Prostate gland (tissue), 2 donors: ENCODE measurements at regions not wholly inside any gene's neighbourhood (a gene's known extent, or its start where the extent isn't known, plus 50 kb on each side); places are given as distances from the start of the nearest gene placed in this dataset.

ENCODE experiments used
- DNase-seq: peaks from one replicate; pipeline ENCODE4 v3.0.0-alpha.2; 2019; ENCODE audit warnings: low spot score
- H3K27ac ChIP-seq, 2 donors: fragments of 200-600 bp; sonication (generic); 2 replicates each; pipeline ENCODE4 v1.5.1; 2017 to 2019
- H3K27me3 ChIP-seq: fragments of 200-600 bp; sonication (generic); replicated peaks from 2 replicates; pipeline ENCODE4 v1.5.1; 2019; ENCODE audit not compliant: insufficient read depth
- H3K36me3 ChIP-seq, 2 donors: fragments of 200-600 bp; sonication (generic); 1 replicate in 1 of 2; 2 replicates in 1 of 2; pipeline versions ENCODE4 v1.5.1 to v1.8.1; 2017 to 2019
- H3K4me1 ChIP-seq: fragments of 200-600 bp; sonication (generic); replicated peaks from 2 replicates; pipeline ENCODE4 v1.5.1; 2019
- H3K4me3 ChIP-seq, 2 donors: fragments of 200-600 bp; sonication (generic); 2 replicates each; pipeline ENCODE4 v1.5.1; 2017 to 2019
- H3K9me3 ChIP-seq: fragments of 200-600 bp; sonication (generic); 2 replicates; pipeline ENCODE4 v1.5.1; 2017
- POLR2A ChIP-seq: fragments of 450-650 bp; IDR thresholded peaks from one replicate; pipeline ENCODE4 v1.6.1; 2016; ENCODE audit warnings: antibody characterized with exemption, mild to moderate bottlenecking
- POLR2AphosphoS5 ChIP-seq: sonication (generic); formaldehyde crosslinking; IDR thresholded peaks from one replicate; pipeline ENCODE4 v1.6.1; 2017; ENCODE audit warnings: antibody characterized with exemption
- WGBS: methylation state at CpG from one replicate; pipeline ENCODE4 v1.1.5; 2018; 5-methylcytosine and 5-hydroxymethylcytosine counted together
- intact Hi-C: fragments of 100-400 bp; cut with DNase I; formaldehyde crosslinking; loops from one replicate; pipeline ENCODE4 v1.14.2; 2022
- TF ChIP-seq, protein P1 (sequence below), 4 experiments: fragments of 200-600 bp in 2 of 4; fragments of 450-650 bp in 2 of 4; sonication (generic) in 2 of 4; IDR thresholded peaks; 1 replicate in 3 of 4; 2 replicates in 1 of 4; pipeline ENCODE4 v1.5.1; 2016 to 2019; ENCODE audit warnings: antibody characterized with exemption in 4 of 4, mild to moderate bottlenecking in 2 of 4, moderate library complexity in 2 of 4

DNA sequence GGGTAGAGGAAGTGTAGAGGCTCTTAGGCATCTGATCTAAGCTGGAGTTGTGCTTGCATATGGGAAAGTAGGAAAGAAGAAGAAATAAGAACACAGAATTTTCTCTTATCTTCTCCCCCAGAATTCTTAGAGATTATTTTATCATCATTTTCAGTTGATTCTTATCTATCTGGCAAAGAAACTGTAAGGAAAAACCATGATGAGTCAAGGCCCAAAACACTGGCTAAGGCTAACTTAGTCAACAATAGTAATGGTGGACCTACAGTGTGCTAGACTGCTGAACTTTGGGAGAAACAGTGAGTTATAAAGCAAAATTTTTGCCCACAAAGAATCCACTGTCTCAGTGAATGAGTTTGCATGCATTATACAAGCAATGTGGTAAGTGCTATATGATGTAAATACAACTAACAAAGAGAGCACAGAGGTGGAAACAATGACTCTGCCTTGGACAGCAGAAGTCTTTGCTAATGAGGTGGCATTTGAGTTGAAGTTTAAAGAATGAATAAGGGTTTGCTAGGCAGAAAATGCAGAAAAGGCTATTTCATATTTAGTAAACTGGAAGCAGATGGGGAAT lies 344.5 kb upstream of the PLET1 start:
- TF ChIP-seq POLR2AphosphoS5, result no peak
- TF ChIP-seq, protein P1, sequence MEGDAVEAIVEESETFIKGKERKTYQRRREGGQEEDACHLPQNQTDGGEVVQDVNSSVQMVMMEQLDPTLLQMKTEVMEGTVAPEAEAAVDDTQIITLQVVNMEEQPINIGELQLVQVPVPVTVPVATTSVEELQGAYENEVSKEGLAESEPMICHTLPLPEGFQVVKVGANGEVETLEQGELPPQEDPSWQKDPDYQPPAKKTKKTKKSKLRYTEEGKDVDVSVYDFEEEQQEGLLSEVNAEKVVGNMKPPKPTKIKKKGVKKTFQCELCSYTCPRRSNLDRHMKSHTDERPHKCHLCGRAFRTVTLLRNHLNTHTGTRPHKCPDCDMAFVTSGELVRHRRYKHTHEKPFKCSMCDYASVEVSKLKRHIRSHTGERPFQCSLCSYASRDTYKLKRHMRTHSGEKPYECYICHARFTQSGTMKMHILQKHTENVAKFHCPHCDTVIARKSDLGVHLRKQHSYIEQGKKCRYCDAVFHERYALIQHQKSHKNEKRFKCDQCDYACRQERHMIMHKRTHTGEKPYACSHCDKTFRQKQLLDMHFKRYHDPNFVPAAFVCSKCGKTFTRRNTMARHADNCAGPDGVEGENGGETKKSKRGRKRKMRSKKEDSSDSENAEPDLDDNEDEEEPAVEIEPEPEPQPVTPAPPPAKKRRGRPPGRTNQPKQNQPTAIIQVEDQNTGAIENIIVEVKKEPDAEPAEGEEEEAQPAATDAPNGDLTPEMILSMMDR (IDR thresholded peaks at IDR 0.05), result no peak
- TF ChIP-seq POLR2A, result no peak
- intact Hi-C loops, result no loop called here
- no peaks in the 10 kb centered on the region for H3K27me3 ChIP-seq
- DNase-seq, result no peak
- H3K36me3 ChIP-seq, result no peaks in the 10 kb centered on the region
- H3K9me3 ChIP-seq, result no peaks in the 10 kb centered on the region
- H3K4me1 ChIP-seq, result no peaks in the 10 kb centered on the region
- H3K27ac ChIP-seq, result no peak overlapping the region
- no peak overlapping the region for H3K4me3 ChIP-seq

DNA sequence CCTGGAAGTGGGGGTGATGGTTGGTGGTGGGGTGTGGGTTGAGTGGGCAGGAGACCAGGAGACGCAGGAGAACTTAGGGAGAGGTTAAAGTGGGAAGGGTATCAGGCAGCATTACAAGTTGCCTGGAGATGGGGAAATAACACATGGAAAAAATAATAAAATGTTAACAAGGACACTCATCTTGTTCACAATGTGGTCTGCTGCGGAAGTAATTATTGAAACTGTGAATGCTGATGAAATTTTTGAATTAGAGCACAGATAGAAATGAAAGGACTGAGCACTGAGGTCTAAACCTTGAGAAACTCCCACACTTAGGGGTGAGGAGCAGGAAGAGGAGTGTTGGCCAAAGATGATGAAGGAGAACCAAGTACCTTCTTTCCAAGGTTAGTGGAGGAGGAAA lies 346.0 kb upstream of the PLET1 start:
- WGBS, result 91% methylated on average over 2 of the region's 2 CpGs
- Histone ChIP-seq H3K9me3 (no peaks in the 10 kb centered on the region), H3K27me3 (no peaks in the 10 kb centered on the region), H3K36me3 (no peaks in the 10 kb centered on the region), H3K4me1 (no peaks in the 10 kb centered on the region), H3K4me3 (no peak overlapping the region), H3K27ac (no peak overlapping the region)
- TF ChIP-seq, protein P1 (IDR thresholded peaks at IDR 0.05), result no peak
- TF ChIP-seq POLR2A (no peak), POLR2AphosphoS5 (no peak)
- intact Hi-C loops, result no loop called here
- no peak for DNase-seq

DNA sequence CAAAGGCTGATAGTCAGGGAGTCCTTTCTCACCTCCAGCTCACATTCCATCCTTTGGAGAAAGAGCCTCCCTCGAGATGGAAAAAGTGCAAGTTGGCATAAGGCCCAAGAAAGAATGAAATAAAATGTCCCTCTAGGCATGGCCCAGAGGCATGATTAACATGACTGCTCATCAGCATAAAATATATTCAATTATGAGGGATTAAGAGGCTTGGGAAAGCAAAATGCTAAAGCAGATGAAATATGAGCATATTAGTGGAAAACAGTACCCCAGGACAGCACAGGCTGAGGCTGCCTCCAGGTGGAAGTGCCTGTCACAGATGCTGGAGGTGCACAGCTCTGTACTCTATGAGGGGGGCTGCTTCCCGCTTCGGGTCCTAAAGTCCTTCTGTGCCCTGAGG lies 347.8 kb upstream of the PLET1 start:
- Histone ChIP-seq H3K27me3 (no peaks in the 10 kb centered on the region), H3K36me3 (no peaks in the 10 kb centered on the region), H3K9me3 (no peaks in the 10 kb centered on the region), H3K27ac (no peak overlapping the region), H3K4me1 (no peaks in the 10 kb centered on the region), H3K4me3 (no peak overlapping the region)
- 67% methylated on average over 3 of the region's 3 CpGs for WGBS
- intact Hi-C loops, result no loop called here
- no peak for TF ChIP-seq POLR2A
- no peak for TF ChIP-seq POLR2AphosphoS5
- TF ChIP-seq, protein P1 (IDR thresholded peaks at IDR 0.05), result no peak
- no peak for DNase-seq

DNA sequence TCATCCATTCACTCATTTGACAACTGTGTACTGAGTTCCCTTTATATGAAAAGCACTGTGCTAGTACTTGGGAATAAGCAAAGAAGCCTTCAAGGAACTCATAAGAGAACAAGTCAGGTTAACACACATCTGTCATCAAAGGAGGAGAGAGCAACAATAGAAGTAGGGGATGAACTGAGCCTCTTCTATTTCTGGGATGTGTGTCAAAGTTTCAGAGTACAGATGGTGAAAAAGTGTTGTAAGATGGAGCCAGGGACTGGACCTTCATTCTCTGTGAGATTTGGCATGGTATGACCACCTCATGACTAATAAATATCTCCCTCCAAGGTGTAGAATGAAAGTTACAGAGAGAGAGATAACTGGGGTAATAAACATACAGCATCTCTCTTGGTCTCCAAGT lies 349.8 kb upstream of the PLET1 start:
- Histone ChIP-seq H3K36me3 (no peaks in the 10 kb centered on the region), H3K27ac (no peak overlapping the region), H3K9me3 (no peaks in the 10 kb centered on the region), H3K4me1 (no peaks in the 10 kb centered on the region), H3K4me3 (no peak overlapping the region), H3K27me3 (no peaks in the 10 kb centered on the region)
- intact Hi-C loops, result no loop called here
- DNase-seq, result no peak
- TF ChIP-seq POLR2A (no peak), POLR2AphosphoS5 (no peak)
- TF ChIP-seq, protein P1 (IDR thresholded peaks at IDR 0.05), result no peak

DNA sequence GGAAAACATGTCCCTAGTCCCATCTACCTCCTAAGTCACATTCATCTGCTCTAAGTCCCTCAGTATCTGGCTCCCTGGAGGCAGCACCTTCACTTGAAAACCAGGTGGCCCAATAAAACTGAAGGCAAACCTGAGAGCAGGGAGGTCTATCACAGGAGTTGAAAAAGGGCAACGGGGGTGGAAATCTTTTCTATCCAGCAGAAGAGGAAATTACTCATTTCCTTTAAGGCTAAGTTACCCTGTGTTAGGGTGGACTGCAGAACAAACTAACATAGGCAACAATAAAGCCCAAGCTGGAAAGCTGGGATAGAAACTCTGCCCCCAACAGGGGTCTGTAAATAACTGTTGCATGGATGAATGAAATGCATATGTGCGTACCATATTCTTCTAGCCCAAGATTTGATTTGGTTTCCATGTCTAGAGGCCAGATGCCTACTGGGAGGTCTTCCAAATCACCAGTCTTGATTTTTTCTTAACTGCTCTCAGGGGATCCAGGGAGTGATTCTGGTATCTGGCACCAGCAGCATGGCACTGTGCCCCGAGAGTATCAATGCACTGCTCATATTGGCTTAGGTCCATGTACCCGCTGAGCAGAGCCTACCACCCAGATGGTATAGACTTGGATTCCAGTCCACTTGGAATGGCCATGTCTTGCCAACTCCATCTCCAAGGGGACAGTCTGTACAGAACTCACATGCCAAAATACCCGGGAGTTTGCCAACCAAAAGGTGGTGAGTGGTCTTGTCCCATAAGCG lies 350.0 kb upstream of the NCAM1 start:
- Histone ChIP-seq H3K27ac (no peak overlapping the region), H3K36me3 (no peaks in the 10 kb centered on the region), H3K4me3 (no peak overlapping the region), H3K9me3 (no peaks in the 10 kb centered on the region), H3K4me1 (no peaks in the 10 kb centered on the region), H3K27me3 (no peaks in the 10 kb centered on the region)
- TF ChIP-seq, protein P1 (IDR thresholded peaks at IDR 0.05), result no peak
- TF ChIP-seq POLR2AphosphoS5 (no peak), POLR2A (no peak)
- DNase-seq, result no peak
- 80% methylated on average over 6 of the region's 6 CpGs for WGBS
- intact Hi-C loops, result no loop called here
